IPS DF 4.7 (cell line): ENCODE measurements at regions not wholly inside any gene's neighbourhood (a gene's known extent, or its start where the extent isn't known, plus 50 kb on each side); places are given as distances from the start of the nearest gene placed in this dataset.
"Not testable (repeated sequence)": the region's sequence is repeated elsewhere in the genome, so short reads cannot be mapped to it uniquely, and the experiment has no call there.

ENCODE experiments used
- DNase-seq: peaks from one replicate; pipeline ENCODE4 v3.0.0-alpha.2; 2013; ENCODE audit warnings: low spot score; ENCODE audit errors: extremely low read depth

GRCh38 chr18:10164271-10165071 lies 250.7 kb downstream of the VAPA start:
- no peak for DNase-seq

DNA sequence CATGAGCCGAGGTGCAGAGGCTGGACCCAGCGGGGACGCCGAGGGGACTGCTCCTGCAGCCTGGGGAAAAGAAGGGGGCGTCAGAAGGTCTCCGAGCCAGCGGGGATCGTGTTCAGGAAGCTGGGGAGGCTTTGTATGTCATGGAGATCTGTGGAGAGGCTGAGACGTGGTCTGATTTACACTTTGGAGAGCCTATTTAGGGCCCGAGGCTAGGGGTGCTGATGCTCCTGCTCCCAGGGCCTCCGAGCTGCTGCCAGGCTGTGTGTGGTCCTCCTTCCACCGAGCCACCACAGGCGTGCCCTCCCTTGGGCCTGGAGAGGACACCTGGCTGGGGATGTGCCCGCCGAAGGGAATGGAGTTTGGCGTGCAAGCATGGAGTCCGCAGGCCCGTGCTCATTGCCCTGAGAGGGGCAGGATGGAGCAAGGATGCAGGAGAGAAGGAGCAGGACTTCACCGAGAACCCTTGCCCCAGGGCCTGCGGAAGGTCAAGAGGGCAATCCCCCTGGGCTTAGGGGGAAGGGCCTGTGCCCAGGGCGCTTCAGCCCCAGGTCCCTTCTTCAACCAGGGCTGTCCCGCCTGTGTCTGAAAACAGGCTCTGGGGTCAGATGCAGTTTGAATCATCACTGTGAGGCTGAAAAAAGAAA lies 252.5 kb downstream of the VAPA start:
- no peak for DNase-seq

DNA sequence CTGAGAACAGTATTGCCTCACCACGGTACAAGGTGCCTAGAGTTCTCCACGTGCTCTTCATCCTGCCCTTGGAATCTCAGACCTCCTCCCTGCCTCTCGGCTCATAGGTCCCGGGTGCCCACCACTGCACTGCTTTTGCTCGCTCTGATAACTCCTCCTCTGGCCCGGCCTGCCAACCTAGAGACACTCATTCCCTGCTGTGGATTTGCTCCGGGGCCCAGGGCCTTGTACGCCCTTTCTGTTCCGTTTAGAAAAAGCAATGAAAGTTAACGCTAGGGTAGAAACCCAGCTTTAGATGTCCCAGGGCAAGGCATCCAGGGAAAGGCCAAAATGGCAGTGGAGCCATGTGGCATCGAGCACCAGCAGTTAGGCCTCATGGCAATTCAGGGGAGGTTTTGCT lies 253.9 kb downstream of the VAPA start:
- DNase-seq, result no peak

DNA sequence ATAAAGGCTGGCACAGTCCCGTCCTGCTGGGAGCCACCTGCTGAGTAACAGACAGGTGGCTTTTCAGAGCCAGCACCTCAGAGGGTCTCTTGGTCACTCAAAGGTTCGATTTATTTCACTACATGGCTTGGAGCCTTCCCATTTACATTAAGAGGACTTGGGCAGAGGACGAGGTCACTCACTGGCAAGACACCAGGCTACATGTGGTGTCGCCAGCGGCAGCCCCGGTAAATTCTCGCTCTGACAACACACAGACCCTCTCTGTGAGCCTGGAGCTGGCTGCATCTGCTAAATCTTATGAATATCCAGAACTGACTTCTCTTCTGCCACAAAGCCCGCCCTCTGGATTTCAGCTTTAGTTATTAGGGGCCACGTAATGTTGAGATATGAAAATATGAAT lies 254.7 kb downstream of the VAPA start:
- no peak for DNase-seq

- DNase-seq, result no peak
These were observed 255.3 kb downstream of the VAPA start for GRCh38 chr18:10169064-10169562.

DNA sequence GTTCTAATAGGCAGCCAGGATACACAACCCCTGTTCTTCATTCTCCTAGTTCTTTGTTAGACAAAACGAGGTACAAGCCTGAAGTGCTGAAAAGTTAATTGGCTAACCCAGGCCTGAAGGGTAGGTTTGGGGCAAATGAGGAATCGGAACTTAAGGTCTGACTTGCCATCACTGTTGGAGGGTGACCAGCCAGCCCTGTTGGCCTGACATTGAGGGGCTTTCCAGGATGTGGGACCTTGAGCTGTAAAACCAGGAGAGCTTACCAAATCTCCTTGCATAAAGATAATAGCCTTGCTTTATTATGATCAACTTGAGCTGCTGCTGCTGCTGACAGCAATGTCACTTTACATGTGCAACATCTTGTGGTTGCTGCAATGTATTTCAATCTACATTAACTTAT lies 256.0 kb downstream of the VAPA start:
- no peak for DNase-seq

DNA sequence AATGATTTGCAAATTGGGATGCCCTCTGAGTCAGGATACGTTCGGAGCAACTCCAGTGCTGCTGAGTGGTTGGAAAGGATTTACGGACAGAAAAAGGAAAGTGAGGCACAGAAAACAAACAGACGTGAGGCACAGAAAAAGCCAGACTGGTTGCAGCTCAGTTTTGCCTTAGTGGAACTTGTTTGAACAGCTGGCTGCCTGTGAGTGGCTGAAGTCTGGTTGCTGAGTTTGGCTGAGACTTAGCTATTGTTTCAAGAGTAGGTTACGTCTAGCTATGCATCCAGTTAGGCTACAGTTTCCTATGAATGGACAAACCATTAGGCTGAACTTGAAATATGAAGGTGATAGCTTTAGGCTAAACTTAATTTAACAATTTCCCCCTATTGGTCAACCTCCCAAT lies 256.6 kb downstream of the VAPA start:
- DNase-seq, result no peak

DNA sequence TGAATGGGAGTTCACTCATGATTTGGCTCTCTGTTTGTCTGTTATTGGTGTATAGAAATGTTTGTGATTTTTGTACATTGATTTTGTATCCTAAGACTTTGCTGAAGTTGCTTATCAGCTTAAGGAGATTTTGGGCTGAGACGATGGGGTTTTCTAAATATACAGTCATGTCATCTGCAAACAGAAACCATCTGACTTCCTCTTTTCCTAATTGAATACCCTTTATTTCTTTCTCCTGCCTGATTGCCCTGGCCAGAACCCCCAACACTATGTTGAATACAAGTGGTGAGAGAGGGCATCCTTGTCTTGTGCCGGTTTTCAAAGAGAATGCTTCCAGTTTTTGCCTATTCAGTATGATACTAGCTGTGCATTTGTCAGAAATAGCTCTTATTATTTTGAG lies 261.5 kb downstream of the VAPA start:
- not testable (repeated sequence) for DNase-seq

DNA sequence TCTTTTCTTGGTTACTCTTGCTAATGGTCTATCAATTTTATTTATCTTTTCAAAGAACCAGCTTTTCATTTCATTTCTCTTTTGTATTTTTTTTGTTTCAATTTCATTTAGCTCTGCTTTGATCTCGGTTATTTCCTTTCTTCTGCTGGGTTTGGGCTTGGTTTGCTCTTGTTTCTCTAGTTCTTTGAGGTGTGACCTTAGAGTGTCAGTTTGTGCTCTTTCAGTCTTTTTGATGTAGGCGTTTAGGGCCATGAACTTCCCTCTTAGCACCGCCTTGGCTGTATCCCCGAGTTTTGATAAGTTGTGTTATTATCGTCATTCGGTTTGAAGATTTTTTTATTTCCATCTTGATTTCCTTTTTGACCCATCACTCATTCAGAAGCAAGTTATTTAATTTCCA lies 265.5 kb downstream of the VAPA start:
- DNase-seq, result not testable (repeated sequence)

- DNase-seq, result no peak
These were observed 268.3 kb downstream of the VAPA start for GRCh38 chr18:10182009-10182624.

GRCh38 chr18:10184776-10185175 lies 269.7 kb upstream of the APCDD1 start:
- DNase-seq, result no peak

GRCh38 chr18:10188971-10189810 lies 265.2 kb upstream of the APCDD1 start:
- no peak for DNase-seq

- no peak for DNase-seq
These were observed 263.9 kb upstream of the APCDD1 start for GRCh38 chr18:10190564-10190963.

DNA sequence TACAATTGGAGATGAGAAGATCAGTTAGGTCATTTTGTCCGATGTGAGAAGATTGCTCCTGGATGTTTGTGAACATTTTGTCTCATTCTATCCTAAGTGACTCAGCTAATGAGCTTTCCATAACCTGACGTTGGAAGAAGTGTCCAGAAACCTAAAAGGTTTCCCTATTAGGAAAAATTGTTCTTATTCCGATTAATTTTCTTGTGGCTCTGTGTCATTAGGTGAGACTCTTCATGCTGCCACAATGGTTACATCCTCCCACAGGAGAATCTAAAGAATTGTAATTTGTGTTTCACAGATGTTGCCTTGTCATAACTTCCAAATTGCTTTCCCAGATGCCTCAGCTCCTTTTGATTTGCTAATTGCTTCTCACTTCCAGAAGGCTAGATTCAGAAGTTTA lies 261.0 kb upstream of the APCDD1 start:
- no peak for DNase-seq

DNA sequence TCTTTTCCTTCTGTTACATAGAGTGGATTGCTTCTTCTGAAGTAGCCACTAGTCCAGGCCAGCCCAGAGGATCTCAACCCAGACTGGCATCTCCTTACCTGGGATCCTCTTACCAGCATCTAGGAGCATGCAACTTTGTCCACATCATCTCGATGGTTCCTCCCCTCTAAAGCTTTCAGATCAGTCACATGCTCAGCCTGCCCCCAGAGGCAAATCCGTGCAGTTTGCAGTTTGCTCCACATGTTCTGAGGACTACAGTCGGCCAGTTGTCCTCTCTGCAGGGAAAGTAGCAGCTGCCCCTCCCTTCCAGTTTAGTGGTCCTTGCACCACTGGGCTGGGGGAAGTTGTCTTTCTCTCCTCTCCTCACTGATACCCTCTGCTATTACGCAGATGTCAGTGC lies 259.8 kb upstream of the APCDD1 start:
- no peak for DNase-seq

GRCh38 chr18:10195529-10195928 lies 258.9 kb upstream of the APCDD1 start:
- DNase-seq, result no peak

- no peak for DNase-seq
These were observed 257.3 kb upstream of the APCDD1 start for GRCh38 chr18:10197097-10197496.

DNA sequence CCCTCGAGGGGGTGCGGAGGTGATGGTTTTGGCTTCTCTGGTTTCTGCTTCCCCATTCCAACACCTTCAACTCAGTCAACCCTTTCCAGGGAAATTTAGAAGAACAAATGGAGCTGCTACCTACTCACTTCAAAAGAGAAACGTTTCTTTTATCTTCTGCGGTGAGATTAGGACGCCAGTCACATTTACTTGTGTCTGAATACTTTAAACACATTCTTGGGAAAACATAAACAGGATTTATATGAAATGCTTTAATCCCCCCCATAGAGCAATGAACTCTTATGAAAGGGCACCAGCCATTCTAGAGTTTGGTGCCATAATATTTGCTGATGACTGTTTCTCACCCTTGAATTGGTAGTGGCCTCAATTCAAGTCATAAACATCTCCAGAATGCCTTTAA lies 253.2 kb upstream of the APCDD1 start:
- DNase-seq, result no peak

- DNase-seq, result no peak
These were observed 252.8 kb upstream of the APCDD1 start for GRCh38 chr18:10201659-10202058.

- DNase-seq, result no peak
These were observed 251.6 kb upstream of the APCDD1 start for GRCh38 chr18:10202845-10203321.

DNA sequence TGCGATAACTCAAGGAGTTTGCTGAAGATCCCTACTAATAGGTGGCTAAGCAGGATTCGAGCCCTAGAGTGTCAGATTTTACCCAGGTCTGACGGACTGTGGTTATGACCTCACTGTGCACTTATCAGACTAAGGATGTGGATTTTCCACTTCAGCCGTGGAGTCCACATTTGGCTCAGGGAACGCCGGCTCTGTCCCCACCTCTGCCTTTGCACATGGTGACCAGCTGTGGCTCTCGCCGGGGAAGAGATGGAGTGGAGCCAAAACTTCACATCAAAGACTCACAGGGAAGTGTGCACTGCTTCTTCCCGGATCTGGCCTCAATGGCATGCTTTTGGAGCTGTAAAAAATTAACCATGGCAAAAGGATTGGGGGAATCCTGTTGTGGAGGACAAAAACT lies 249.3 kb upstream of the APCDD1 start:
- no peak for DNase-seq
